NCI-H2107 treated with DMSO at 0.1 percent for 48 hours (cell line): ENCODE measurements at regions not wholly inside any gene's neighbourhood (a gene's known extent, or its start where the extent isn't known, plus 50 kb on each side); places are given as distances from the start of the nearest gene placed in this dataset.

Experiments used
- DNase-seq: peaks from one replicate; lab custom pipeline; 2025; ENCODE audit not compliant: unreplicated experiment; lab: John Stamatoyannopoulos, UW

- no peak for DNase-seq
These were observed 192.7 kb upstream of the PMEPA1 start for GRCh38 chr20:57902473-57902872.

DNA sequence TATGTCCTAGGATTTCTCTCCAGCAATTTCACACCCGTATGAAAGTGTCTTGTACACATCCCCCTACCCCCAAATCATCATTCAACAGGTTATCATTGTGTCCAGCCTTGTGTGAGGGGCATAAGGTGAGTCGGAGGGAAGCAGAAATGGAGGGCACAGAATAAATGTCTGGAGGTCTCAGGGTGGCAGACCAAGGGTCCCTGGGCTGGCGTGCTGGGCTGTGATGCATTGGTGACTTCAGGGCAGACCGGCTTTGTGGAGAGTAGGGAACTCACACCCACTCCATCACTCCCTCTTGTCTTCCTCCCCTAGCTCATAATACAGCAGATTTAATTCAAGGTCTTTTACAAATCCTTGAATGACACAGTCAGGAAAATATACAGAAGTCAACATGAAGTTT is 191.7 kb upstream of the PMEPA1 start:
- DNase-seq, result no peak

DNA sequence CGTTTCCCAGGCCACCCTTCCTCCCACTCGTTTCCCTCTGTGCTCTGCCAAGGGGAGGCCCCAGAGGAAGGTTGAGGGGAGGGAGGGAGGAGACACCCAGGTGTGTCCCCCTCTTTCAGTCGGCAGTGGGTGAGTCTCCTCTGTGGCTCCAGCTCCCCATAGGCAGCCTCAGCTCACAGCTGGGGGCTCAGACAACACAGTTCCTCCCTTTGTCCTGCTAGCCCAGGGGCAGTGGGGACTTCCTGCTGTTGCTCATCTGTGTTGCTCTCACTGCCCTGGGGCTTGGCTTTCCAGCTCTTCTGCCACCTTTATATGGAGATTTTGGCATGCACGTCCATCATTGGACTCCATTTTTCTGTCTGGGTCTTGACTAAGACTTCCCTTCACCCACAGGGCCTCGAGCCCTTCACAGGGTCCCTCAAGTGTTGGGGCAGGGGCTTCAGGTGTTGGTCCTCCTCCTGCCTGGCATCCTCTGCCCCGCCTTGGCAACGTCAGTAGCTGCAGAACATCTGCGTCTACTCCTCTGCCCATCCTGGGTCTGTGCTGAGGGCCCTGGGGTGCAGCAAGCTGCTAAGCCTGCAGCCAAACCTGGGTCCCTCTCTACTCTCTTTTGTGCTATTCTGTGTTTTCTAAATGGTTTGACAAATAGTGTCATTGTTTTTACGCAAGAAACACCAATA is 190.6 kb upstream of the PMEPA1 start:
- DNase-seq, result no peak

GRCh38 chr20:57899554-57899953 is 189.7 kb upstream of the PMEPA1 start:
- no peak for DNase-seq

- DNase-seq, result no peak
These were observed 188.5 kb upstream of the PMEPA1 start for GRCh38 chr20:57898332-57898731.

DNA sequence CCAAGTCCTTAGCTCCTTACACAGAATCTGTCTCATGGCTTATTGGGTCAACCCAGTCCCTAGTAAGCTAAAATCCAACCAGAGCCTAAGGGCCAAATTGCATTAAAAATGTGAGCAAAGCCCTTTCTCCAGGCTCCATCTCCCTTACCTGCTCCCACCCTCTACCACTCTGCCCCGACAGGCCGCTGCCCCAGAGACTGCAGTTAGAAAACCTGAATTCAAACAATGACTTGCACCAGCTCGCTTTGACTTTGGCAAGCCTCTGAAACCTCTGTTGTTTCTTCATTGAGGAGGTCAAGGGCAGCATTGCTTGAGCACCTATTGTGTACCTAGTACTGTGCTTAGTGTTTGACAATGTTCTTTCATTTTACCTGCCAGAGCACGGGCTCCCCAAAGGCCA is 188.1 kb upstream of the PMEPA1 start:
- DNase-seq, result no peak

GRCh38 chr20:57897156-57897874 is 187.5 kb upstream of the PMEPA1 start:
- no peak for DNase-seq

GRCh38 chr20:57896563-57896962 is 186.7 kb upstream of the PMEPA1 start:
- no peak for DNase-seq

- no peak for DNase-seq
These were observed 186.2 kb upstream of the PMEPA1 start for GRCh38 chr20:57896017-57896416.

DNA sequence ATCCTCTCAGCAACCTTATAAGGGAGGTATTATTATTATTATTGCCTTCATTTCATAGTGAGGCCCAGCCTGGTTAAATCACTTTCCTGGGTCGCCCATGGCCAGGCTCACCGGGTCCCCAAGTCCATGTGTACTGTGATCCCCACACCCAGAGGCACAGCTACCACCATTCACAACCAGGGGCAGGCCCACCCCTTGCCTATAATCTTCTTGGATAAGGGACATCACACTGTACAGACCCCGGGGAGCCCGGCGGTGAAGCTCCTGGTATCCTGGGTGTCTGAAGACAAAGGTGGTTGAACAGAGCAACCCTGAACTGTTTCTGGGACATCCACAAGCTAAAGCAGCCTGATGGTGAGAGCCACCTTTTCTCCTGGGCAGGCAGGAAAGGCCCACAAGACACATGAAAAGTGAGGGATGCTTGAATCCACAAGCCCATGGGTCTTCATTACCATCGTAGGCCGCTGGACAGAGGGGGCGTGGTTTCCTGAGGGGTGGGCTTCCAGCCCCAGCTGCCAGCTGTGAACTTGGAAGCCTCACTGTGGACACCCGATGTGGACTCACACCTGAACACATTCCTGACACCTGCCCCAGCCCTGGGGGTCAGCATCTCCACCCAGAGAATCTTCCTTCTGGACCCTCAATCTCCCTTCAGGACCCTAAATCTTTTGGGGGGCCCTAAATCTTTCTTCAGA is 185.5 kb upstream of the PMEPA1 start:
- no peak for DNase-seq

DNA sequence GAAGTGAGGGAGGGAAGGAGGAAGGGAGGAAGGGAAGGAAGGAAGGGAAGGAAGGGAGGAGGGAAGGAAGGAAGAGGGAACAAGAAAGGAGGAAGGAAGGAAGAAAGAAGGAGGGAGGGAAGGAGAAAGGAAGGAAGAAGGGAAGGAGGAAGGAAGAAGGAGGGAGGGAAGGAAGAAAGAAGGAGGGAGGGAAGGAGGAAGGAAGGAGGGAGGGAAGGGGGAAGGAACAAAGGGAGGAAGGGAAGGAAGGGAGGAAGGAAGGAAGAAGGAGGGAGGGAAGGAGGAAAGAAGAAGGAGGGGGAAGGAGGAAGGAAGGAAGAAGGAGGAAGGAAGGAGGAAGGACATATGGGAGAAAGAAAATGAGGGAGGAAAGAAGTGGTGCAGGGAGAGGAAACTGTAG is 184.7 kb upstream of the PMEPA1 start:
- no peak for DNase-seq

GRCh38 chr20:57894096-57894495 is 184.3 kb upstream of the PMEPA1 start:
- no peak for DNase-seq

- DNase-seq, result no peak
These were observed 183.7 kb upstream of the PMEPA1 start for GRCh38 chr20:57893366-57893999.

DNA sequence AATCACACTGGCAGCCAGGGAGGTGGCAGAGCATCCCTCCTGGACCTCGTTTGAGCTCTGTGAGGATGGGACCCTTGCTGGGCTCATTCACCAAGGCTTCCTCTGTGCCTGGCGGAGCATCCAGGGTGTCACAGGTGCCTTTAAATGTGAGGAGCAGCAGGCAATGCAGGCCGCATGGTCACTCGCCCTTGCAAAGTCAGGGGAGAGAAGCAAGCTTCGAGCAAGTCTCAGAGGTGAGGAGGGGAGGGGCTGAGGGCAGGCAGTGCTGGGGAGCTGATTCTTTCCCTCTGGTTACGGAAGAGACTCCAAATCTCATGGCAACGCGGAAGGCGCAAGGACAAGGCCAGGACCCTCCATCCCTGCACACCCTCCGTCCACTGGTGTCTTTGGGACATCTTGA is 182.7 kb upstream of the PMEPA1 start:
- no peak for DNase-seq

DNA sequence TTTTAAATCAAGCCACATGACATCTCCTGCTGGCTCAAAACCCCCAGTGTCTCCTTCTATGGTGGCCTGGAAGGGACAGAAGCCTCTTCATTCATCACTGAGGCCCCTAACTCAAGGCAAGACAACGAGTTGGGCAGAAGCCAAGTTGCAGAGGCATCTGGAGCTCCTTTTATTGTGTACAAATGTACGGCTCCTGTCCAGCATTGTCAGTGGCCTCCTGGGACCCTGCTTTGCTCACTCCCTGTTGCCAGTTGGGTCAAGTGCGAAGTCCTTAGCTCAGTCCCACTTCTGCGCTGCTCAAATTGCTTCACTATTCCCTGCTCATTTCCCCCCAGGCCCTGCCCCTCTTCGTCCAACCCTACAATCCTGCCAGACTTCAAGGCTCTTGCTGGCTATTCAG is 181.2 kb upstream of the PMEPA1 start:
- no peak for DNase-seq

DNA sequence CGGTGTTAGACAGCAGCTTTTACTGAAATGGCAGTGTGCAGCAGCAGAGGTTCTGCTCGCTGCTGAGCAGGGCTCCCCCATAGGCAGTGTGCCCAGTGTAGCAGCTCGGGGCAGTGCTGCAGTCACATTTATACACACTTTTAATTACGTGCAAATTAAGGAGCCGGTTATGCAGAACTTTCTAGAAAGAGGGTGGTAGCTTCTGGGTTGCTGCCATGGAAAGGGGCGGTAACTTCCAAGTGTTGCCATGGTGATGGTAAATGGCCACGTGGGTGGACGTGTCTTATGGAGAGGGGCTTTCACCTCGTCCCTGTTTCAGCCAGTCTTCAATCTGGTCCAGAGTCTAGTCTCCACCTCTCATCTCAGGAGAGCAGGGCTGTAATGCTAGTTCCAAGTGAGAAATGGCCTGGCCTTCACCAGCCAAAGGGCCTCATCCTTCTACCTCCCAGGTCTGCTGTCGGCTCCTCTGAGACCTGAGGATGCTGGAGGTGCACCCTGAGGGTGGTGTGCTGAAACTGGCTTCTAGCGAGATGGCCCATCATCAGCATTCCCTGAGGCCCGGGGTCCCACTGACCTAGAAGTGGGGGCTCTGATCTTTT is 180.5 kb upstream of the PMEPA1 start:
- DNase-seq, result no peak

- DNase-seq, result no peak
These were observed 178.8 kb upstream of the PMEPA1 start for GRCh38 chr20:57888591-57888990.

- no peak for DNase-seq
These were observed 175.1 kb upstream of the PMEPA1 start for GRCh38 chr20:57884956-57885355.

GRCh38 chr20:57883761-57884160 is 173.9 kb upstream of the PMEPA1 start:
- DNase-seq, result no peak

- no peak for DNase-seq
These were observed 173.4 kb upstream of the PMEPA1 start for GRCh38 chr20:57883224-57883623.

DNA sequence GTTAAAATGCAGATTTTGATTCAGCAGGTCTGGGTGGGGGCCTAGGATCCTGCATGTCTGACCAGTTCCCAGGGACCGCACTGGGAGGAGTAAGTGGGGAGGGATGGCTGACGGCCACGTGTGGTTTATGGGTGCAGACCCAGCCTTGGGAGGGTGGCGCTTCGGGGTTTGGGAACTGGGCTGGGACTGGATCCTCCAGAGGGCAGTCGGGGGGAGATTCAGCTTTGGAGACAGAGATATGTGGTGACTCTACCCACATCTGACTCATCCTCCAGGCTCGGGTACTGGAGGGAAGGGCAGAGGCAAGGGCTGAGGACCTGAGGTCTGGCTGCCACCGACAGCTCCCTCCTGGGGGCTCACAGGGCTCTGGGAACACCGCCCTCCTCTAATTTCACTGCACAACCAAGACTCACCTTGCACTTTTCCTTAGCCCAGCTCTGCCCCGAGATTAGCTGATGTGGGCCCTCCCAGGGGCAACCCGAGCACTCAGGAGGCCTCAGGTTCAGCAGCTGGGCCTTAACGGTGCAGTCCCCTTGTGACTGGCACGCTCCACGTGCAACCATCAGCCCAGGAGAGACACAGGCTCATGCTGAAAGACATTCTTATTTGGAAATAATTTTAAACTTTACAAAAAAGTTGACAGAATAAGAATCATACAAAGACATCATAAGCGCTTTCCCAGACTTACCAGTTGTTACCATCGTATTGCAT is 172.8 kb upstream of the PMEPA1 start:
- no peak for DNase-seq
